GM19397 (cell line): ENCODE measurements at regions not wholly inside any gene's neighbourhood (a gene's known extent, or its start where the extent isn't known, plus 50 kb on each side); places are given as distances from the start of the nearest gene placed in this dataset.
"Not testable (repeated sequence)": the region's sequence is repeated elsewhere in the genome, so short reads cannot be mapped to it uniquely, and the experiment has no call there.

Experiments
- ATAC-seq: cut with Tn5 transposase; IDR thresholded peaks from one replicate; pipeline ENCODE4 v1.9.1; 2021; ENCODE audit warnings: mild to moderate bottlenecking, moderate library complexity; ENCODE audit not compliant: unreplicated experiment

DNA sequence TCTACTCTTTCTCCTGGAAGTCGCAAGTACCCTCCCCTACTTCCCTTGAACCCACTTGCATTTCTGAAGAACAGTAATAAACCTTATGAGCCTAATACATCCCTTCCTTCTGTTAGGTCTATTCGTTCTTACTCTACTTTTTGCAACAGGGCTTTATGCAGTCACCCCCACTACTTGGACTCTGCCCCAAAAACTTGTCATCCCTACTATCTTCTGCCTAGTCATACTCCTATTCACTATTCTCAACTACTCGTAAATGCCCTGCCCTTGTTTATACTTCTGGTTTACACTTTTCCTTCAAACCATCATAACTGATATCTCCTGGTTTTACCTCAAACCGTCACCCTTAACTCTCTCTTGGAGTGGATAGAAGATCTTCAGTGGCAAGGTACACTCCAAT lies 55.2 kb upstream of the SLIT2 start:
- no peak for ATAC-seq

GRCh38 chr4:20195071-20195885 lies 56.4 kb upstream of the SLIT2 start:
- ATAC-seq, result no peak

DNA sequence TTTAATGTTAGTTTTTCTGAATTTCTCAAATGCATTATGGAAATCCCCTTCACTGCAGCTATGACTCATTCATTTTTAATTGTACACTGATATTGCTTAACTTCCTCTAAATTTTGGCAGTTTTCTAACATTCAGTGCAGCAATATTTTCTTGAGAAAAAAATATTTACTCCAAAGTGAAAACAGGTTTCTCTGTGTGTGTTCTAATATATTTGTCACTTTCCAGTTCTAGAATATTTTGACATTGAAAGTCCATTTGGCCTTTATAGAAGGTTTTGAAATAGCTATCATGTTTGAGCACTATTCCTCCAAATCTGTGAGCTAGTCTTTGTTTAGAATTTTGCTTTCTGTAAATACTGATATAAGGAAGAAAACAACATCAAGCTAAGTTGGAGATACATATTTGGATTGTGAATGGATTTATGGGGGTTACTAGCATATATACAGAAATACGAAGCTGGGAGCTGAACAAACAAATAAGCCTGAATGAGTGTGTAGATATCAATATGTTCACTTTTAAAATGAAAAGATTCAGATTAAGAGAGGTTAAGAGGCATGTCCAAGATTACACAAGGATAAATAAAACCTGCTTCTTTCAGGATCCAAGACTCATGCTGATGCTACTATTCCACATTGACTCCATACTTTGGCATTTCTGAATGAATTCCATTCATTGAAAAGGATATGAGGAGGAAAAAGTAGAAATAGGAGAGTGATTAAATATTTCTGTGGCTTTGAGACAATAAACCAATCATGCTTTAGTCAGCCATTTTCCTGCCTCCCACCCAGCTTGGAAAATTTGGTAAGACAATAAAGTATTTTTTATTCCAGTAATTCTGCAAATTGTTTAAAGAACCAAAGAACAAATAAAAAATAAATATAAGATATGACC lies 57.3 kb upstream of the SLIT2 start:
- no peak for ATAC-seq

GRCh38 chr4:20193141-20193936 lies 58.4 kb upstream of the SLIT2 start:
- ATAC-seq, result no peak

GRCh38 chr4:20192736-20193135 lies 59.0 kb upstream of the SLIT2 start:
- ATAC-seq, result no peak

DNA sequence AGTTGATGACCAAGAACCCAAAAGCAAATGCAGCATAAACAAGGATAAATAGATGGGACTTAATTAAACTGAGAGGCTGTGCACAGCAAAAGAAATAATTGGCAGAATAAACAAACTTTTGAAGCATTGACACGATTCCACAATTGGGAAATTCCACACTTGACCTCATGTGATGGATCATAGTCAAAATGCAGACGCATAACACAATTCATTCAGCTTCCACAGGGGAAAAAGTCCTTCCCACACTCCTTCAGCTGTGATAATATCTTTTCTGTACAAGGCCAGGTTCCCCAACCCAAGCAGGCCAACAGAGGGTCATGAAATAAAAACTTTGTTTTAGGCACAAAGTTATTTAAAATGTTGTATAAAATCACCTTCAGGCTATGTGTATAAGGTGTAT lies 66.6 kb upstream of the SLIT2 start:
- no peak for ATAC-seq

- ATAC-seq, result not testable (repeated sequence)
These were observed 68.6 kb upstream of the SLIT2 start for GRCh38 chr4:20183131-20183530.

DNA sequence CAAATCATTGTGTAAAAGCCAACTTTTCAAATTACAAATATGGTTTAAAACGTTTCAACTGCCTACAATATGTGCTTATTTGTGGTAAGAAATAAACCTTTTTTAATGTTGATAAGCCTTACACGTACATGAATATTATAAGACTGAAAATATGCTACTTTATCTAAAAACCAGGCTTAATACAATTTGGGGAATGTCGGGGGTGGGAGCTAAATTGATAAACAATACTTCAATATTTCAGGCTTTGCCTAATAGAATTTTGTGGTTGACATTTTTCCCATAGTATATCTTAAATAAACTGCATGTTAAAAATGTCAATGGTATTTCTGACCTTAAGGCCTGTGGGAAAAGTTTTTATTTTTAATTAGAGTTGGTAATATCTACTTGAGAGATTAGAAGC lies 69.8 kb upstream of the SLIT2 start:
- ATAC-seq, result no peak

DNA sequence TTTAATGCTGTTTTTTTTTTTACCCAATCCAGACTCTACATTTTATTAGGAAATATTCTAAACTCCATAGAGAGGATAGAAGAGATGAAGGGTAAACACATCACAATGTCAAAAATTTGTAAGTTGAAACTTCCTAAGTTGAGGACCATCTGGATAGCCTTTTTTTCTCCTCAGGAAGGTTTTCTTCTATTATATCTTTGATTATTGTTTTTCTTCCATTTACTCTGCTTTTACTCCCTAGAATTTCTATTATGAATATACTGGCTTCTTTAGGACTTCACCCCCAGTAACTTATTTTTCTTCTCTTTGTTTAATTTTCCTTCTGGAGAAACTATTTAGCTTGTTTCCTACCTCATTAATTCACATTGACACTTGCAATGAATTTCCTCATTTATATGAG lies 71.2 kb upstream of the SLIT2 start:
- no peak for ATAC-seq

- ATAC-seq, result no peak
These were observed 72.7 kb upstream of the SLIT2 start for GRCh38 chr4:20178902-20179576.

DNA sequence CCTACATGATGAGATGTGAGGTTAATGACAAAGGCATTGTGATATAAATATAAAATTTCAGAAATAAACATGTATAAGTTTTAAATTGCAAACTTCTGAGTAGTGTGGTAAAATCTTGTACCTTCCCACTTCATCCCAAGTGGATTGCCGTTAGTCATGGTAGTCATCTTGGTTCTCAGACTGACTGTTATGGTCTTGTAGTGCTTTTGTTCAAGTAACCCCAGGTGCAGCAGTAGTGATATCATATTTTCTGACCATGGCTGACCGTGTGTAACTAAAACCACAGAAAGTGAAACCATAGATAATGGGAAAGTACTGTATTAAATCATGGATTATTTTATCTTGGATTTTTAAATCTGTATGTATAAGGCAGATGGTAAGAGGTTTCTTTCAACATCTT lies 74.8 kb upstream of the SLIT2 start:
- no peak for ATAC-seq

DNA sequence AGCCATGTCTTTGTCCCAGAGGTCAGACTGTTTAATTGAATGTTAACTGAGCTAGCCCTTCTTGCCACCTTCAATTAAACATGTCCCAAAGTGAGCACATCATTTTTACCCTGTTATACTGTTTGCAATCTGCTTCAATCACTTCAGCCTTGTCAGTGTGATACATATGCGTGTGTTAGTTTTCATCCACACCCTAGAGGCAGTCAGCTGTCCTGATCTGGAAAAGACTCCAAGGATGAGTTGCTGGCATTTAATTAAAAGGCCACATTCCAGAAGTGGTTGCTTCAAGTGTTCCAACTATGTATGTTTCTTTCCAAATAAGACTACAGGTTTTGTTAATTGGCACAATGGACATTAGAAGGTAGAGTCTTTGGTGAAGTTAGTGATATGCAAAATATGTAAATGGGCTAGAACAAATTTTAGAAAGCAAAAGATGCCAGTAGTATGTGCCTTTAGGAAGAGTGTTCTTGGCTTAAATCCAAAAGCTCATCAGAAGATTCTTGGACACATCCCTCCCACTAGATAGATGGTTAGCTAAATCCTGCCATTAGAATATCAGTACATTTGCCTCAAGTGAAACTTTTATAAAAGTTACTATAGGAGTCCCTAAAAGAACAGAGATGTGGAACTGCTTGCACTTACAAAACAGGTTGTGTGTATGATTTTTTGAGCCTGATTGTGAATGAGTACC lies 79.5 kb upstream of the SLIT2 start:
- ATAC-seq, result no peak

DNA sequence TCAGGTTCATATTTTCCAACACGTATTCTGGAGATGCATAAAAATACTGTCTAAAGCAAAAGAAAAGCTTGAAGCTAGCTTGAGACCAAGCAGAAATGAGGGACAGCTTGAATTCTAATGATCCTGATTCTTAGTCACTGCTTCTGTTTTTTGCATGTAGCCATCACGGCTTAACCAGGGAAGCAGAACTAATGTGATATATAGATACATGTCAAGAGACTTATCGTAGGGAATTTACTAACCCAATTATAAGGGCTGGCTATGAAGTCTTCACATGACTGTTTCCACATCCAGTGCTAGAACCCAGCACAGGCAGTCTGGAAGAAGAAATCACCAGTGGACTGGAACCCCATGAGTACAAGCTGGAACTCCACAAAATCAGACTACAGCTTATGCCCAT lies 85.2 kb upstream of the SLIT2 start:
- no peak for ATAC-seq

GRCh38 chr4:20159516-20159915 lies 92.2 kb upstream of the SLIT2 start:
- no peak for ATAC-seq

- ATAC-seq, result no peak
These were observed 93.5 kb upstream of the SLIT2 start for GRCh38 chr4:20158195-20158594.

DNA sequence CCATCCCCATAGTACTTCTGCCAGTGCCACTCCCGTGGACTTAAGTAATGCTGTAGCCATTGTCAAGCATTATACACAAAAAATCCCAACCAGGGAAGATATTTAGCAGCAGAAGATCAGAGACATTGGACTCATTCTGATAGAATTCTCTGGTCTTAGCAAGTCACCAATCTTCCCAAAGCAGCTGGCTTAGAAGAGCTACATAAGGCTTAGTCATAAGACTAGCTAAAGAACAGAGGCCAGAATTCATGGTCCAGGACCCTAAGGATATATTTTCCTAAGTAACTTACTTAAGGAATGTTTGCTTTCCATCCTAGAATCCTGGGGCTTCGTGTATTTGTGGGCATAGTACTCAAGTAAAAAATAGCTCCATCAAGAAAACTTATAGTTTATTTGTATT lies 100.3 kb upstream of the SLIT2 start:
- no peak for ATAC-seq

GRCh38 chr4:20149143-20149542 lies 102.6 kb upstream of the SLIT2 start:
- not testable (repeated sequence) for ATAC-seq

DNA sequence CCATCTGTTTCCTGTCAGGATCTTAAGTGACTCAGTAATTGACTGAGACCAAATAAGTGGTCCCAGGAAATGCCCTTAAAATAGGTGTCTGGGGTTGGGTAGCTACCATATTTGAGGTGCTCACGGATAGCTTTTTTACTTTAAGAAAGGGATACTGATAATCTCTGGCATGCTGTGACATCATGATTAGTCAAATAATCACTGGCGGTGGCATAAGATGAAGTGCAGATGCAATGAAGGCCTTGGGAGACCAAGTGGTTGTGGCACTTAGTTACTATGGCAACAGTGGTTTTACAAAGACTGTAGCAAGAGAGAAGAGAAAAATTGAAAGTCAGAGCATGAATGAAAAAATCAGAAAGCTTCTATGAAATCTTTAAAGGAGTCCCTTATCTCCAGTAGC lies 114.5 kb upstream of the SLIT2 start:
- no peak for ATAC-seq

GRCh38 chr4:20127626-20128025 lies 124.1 kb upstream of the SLIT2 start:
- no peak for ATAC-seq

- ATAC-seq, result no peak
These were observed 124.8 kb upstream of the SLIT2 start for GRCh38 chr4:20126906-20127305.
